Neuronal stem cell (in vitro differentiated cells): ENCODE measurements at regions not wholly inside any gene's neighbourhood (a gene's known extent, or its start where the extent isn't known, plus 50 kb on each side); places are given as distances from the start of the nearest gene placed in this dataset.

Experiments used
- DNase-seq: peaks from one replicate; pipeline ENCODE4 v3.0.0-alpha.2; 2013; ENCODE audit warnings: low spot score
- H2AFZ ChIP-seq: one replicate; pipeline ENCODE4 v1.6.1; 2013; ENCODE audit warnings: mild to moderate bottlenecking, low read length, inconsistent platforms
- H2AK5ac ChIP-seq: 2 replicates; pipeline ENCODE4 v1.6.1; 2013; ENCODE audit warnings: low read depth, mild to moderate bottlenecking, inconsistent platforms, low read length, moderate library complexity, mixed read lengths
- H2BK120ac ChIP-seq: 2 replicates; pipeline ENCODE4 v1.6.1; 2013; ENCODE audit warnings: low read depth, mild to moderate bottlenecking, inconsistent platforms, low read length, moderate library complexity, mixed read lengths
- H2BK12ac ChIP-seq: one replicate; pipeline ENCODE4 v1.6.1; 2013; ENCODE audit warnings: low read length, inconsistent platforms
- H2BK15ac ChIP-seq: 2 replicates; pipeline ENCODE4 v1.6.1; 2013; ENCODE audit warnings: mild to moderate bottlenecking, low read length, inconsistent platforms, mixed read lengths
- H2BK5ac ChIP-seq: one replicate; pipeline ENCODE4 v1.6.1; 2013; ENCODE audit warnings: inconsistent platforms, mild to moderate bottlenecking, low read length, moderate library complexity
- H3K14ac ChIP-seq: one replicate; pipeline ENCODE4 v1.6.1; 2013; ENCODE audit warnings: low read length, inconsistent platforms
- H3K18ac ChIP-seq: 2 replicates; pipeline ENCODE4 v1.6.1; 2013; ENCODE audit warnings: low read length, inconsistent platforms
- H3K23ac ChIP-seq: 2 replicates; pipeline ENCODE4 v1.6.1; 2013; ENCODE audit warnings: low read depth, mild to moderate bottlenecking, mixed read lengths, low read length, inconsistent platforms; ENCODE audit not compliant: poor library complexity
- H3K27ac ChIP-seq: replicated peaks from 3 replicates; pipeline ENCODE4 v1.5.1; 2013; ENCODE audit warnings: low read length, inconsistent platforms
- H3K27me3 ChIP-seq, 3 experiments: 2 replicates each; pipeline ENCODE4 v1.6.1; 2013; ENCODE audit warnings: low read length in 3 of 3, mild to moderate bottlenecking in 2 of 3, inconsistent platforms in 1 of 3, low read depth in 1 of 3, mixed read lengths in 1 of 3, moderate library complexity in 1 of 3; ENCODE audit not compliant: control insufficient read depth in 3 of 3, insufficient read depth in 3 of 3
- H3K36me3 ChIP-seq, 2 donors: replicated peaks in 1 of 2; 2 replicates each; pipeline ENCODE4 v1.6.1; 2013; ENCODE audit warnings: low read length in 2 of 2; ENCODE audit not compliant: control insufficient read depth in 2 of 2, insufficient read depth in 2 of 2
- H3K4ac ChIP-seq: 2 replicates; pipeline ENCODE4 v1.6.1; 2013; ENCODE audit warnings: inconsistent platforms, mild to moderate bottlenecking, low read length, moderate library complexity
- H3K4me1 ChIP-seq, 2 donors: 1 replicate in 1 of 2; 2 replicates in 1 of 2; pipeline ENCODE4 v1.6.1; 2013; ENCODE audit warnings: low read length in 2 of 2, low read depth in 1 of 2; ENCODE audit not compliant: control insufficient read depth in 2 of 2, insufficient read depth in 1 of 2
- H3K4me2 ChIP-seq: one replicate; pipeline ENCODE4 v1.6.1; 2013; ENCODE audit warnings: mild to moderate bottlenecking, low read length, inconsistent platforms; ENCODE audit not compliant: insufficient read depth, poor library complexity, severe bottlenecking
- H3K4me3 ChIP-seq, 2 donors: 2 replicates each; pipeline ENCODE4 v1.5.1; 2013; ENCODE audit warnings: low read length in 2 of 2, mild to moderate bottlenecking in 2 of 2, inconsistent platforms in 1 of 2, moderate library complexity in 1 of 2
- H3K79me1 ChIP-seq: one replicate; pipeline ENCODE4 v1.6.1; 2013; ENCODE audit warnings: low read depth, mild to moderate bottlenecking, inconsistent platforms, low read length, moderate library complexity
- H3K9ac ChIP-seq: one replicate; pipeline ENCODE4 v1.6.1; 2013; ENCODE audit warnings: mild to moderate bottlenecking, low read depth, low read length, inconsistent platforms; ENCODE audit not compliant: poor library complexity
- H3K9me3 ChIP-seq, 2 donors: replicated peaks in 1 of 2; 2 replicates each; pipeline versions ENCODE3 to v1.6.1; 2013; ENCODE audit warnings: low read length in 2 of 2, mild to moderate bottlenecking in 2 of 2, inconsistent platforms in 1 of 2, low read depth in 1 of 2, mixed read lengths in 1 of 2, moderate library complexity in 1 of 2; ENCODE audit not compliant: control insufficient read depth in 2 of 2, insufficient read depth in 1 of 2
- H4K8ac ChIP-seq: one replicate; pipeline ENCODE4 v1.6.1; 2013; ENCODE audit warnings: low read depth, mild to moderate bottlenecking, inconsistent platforms, low read length, moderate library complexity
- H4K91ac ChIP-seq: one replicate; pipeline ENCODE4 v1.6.1; 2013; ENCODE audit warnings: low read length, low read depth, mild to moderate bottlenecking, inconsistent platforms; ENCODE audit not compliant: poor library complexity
- WGBS, 2 donors: extraction: QIAGEN DNeasy Blood & Tissue Kit; methylation state at CpG; one replicate each; pipeline ENCODE4 v1.1.7; 2013; ENCODE audit warnings: missing lambda C conversion rate in 2 of 2, mixed read lengths in 1 of 2; ENCODE audit not compliant: insufficient read length in 2 of 2, insufficient replicate concordance in 1 of 2; ENCODE audit errors: extremely low coverage in 2 of 2; 5-methylcytosine and 5-hydroxymethylcytosine counted together

GRCh38 chr5:3230941-3231340 lies 364.7 kb upstream of the IRX1 start:
- Histone ChIP-seq H3K18ac (no peak overlapping the region), H2BK120ac (no peak overlapping the region), H3K4ac (no peak overlapping the region), H3K4me2 (no peak overlapping the region), H3K4me1 (peaks cover 0 to 3% of the 10 kb centered on the region in 2 donors), H3K14ac (no peak overlapping the region), H3K27me3 (peaks cover 0 to 1% (median 0%) of the 10 kb centered on the region in 3 experiments), H2AFZ (no peak overlapping the region), H4K91ac (no peak overlapping the region), H3K79me1 (no peaks in the 10 kb centered on the region), H3K36me3 (no peaks in the 10 kb centered on the region), H2BK15ac (no peak overlapping the region), H3K4me3 (peak overlapping the region in 1 of 2 donors; percentile 39), H3K9me3 (peaks cover 0 to 8% of the 10 kb centered on the region in 2 donors), H3K27ac (no peak overlapping the region), H3K9ac (no peak overlapping the region), H2BK12ac (no peak overlapping the region), H3K23ac (no peak overlapping the region), H2AK5ac (no peak overlapping the region), H2BK5ac (no peak overlapping the region), H4K8ac (no peak overlapping the region)
- DNase-seq = no peak
- WGBS, 2 donors = no CpG with 5 or more reads among the region's 10 CpGs

- H3K23ac ChIP-seq = no peak overlapping the region
- no peak overlapping the region for H3K4me2 ChIP-seq
- no peak overlapping the region for H3K14ac ChIP-seq
- H3K4me3 ChIP-seq = no peak overlapping the region
- WGBS, 2 donors = no CpG with 5 or more reads among the region's 5 CpGs
- no peak overlapping the region for H2BK12ac ChIP-seq
- H3K36me3 ChIP-seq = no peaks in the 10 kb centered on the region
- H4K91ac ChIP-seq = no peak overlapping the region
- no peak for DNase-seq
- no peak overlapping the region for H2BK15ac ChIP-seq
- H2BK120ac ChIP-seq = no peak overlapping the region
- no peak overlapping the region for H2AK5ac ChIP-seq
- peaks cover 0 to 3% of the 10 kb centered on the region in 2 donors for H3K9me3 ChIP-seq
- H3K79me1 ChIP-seq = no peaks in the 10 kb centered on the region
- H3K27ac ChIP-seq = no peak overlapping the region
- no peak overlapping the region for H4K8ac ChIP-seq
- H3K27me3 ChIP-seq = peaks cover 0 to 1% (median 0%) of the 10 kb centered on the region in 3 experiments
- no peak overlapping the region for H2AFZ ChIP-seq
- H3K4ac ChIP-seq = no peak overlapping the region
- no peak overlapping the region for H2BK5ac ChIP-seq
- H3K18ac ChIP-seq = no peak overlapping the region
- H3K4me1 ChIP-seq = peaks cover 0 to 3% of the 10 kb centered on the region in 2 donors
- no peak overlapping the region for H3K9ac ChIP-seq
Observed at GRCh38 chr5:3230254-3230653, 365.4 kb upstream of the IRX1 start.

GRCh38 chr5:3226196-3226920 lies 369.3 kb upstream of the IRX1 start:
- Histone ChIP-seq H3K23ac (no peak overlapping the region), H2BK120ac (no peak overlapping the region), H3K14ac (no peak overlapping the region), H3K27me3 (no peaks in the 10 kb centered on the region), H3K4me1 (peaks cover 0 to 3% of the 10 kb centered on the region in 2 donors), H3K79me1 (no peaks in the 10 kb centered on the region), H3K9ac (no peak overlapping the region), H2AK5ac (no peak overlapping the region), H2AFZ (no peak overlapping the region), H3K36me3 (no peaks in the 10 kb centered on the region), H4K91ac (no peak overlapping the region), H3K4ac (no peak overlapping the region), H2BK15ac (no peak overlapping the region), H2BK5ac (no peak overlapping the region), H3K27ac (no peak overlapping the region), H3K9me3 (no peaks in the 10 kb centered on the region), H2BK12ac (no peak overlapping the region), H4K8ac (no peak overlapping the region), H3K4me3 (no peak overlapping the region), H3K18ac (no peak overlapping the region), H3K4me2 (no peak overlapping the region)
- no peak for DNase-seq
- WGBS, 2 donors = no CpG with 5 or more reads among the region's 12 CpGs

GRCh38 chr5:3225201-3225960 lies 370.3 kb upstream of the IRX1 start:
- Histone ChIP-seq H4K91ac (no peak overlapping the region), H3K79me1 (no peaks in the 10 kb centered on the region), H3K9me3 (no peaks in the 10 kb centered on the region), H3K4me2 (no peak overlapping the region), H3K23ac (no peak overlapping the region), H4K8ac (no peak overlapping the region), H2AK5ac (peak overlapping the region; percentile 58), H2BK120ac (no peak overlapping the region), H3K4ac (no peak overlapping the region), H2BK15ac (peak overlapping the region; percentile 18), H3K9ac (no peak overlapping the region), H3K14ac (no peak overlapping the region), H2BK5ac (no peak overlapping the region), H3K27me3 (no peaks in the 10 kb centered on the region), H3K4me3 (no peak overlapping the region), H3K36me3 (no peaks in the 10 kb centered on the region), H2BK12ac (no peak overlapping the region), H3K4me1 (peaks cover 0 to 3% of the 10 kb centered on the region in 2 donors), H2AFZ (no peak overlapping the region), H3K27ac (no peak overlapping the region), H3K18ac (no peak overlapping the region)
- WGBS, 2 donors = no CpG with 5 or more reads among the region's 22 CpGs
- no peak for DNase-seq
